Trophoblast cell (in vitro differentiated cells and primary cell): ENCODE measurements at regions not wholly inside any gene's neighbourhood (a gene's known extent, or its start where the extent isn't known, plus 50 kb on each side); places are given as distances from the start of the nearest gene placed in this dataset.

ENCODE experiments used
- DNase-seq, 2 donors: peaks; one replicate each; pipeline ENCODE4 v3.0.0-alpha.2; 2016
- H2AFZ ChIP-seq: 2 replicates; pipeline ENCODE4 v1.6.1; 2013; ENCODE audit warnings: low read length, moderate library complexity, mild to moderate bottlenecking; ENCODE audit not compliant: insufficient read depth, poor library complexity
- H2AK5ac ChIP-seq: 2 replicates; pipeline ENCODE4 v1.6.1; 2013; ENCODE audit warnings: mild to moderate bottlenecking, low read length
- H2BK120ac ChIP-seq: 2 replicates; pipeline ENCODE4 v1.6.1; 2013; ENCODE audit warnings: low read length, mild to moderate bottlenecking, moderate library complexity; ENCODE audit not compliant: insufficient read depth, poor library complexity
- H2BK12ac ChIP-seq: 2 replicates; pipeline ENCODE4 v1.6.1; 2013; ENCODE audit warnings: mild to moderate bottlenecking, low read length, moderate library complexity
- H2BK5ac ChIP-seq: 2 replicates; pipeline ENCODE4 v1.6.1; 2013; ENCODE audit warnings: low read length, low read depth, moderate library complexity, mild to moderate bottlenecking; ENCODE audit not compliant: poor library complexity
- H3K14ac ChIP-seq: 2 replicates; pipeline ENCODE4 v1.6.1; 2013; ENCODE audit warnings: mild to moderate bottlenecking, low read length
- H3K18ac ChIP-seq: 2 replicates; pipeline ENCODE4 v1.6.1; 2013; ENCODE audit warnings: mild to moderate bottlenecking, low read length
- H3K23ac ChIP-seq: 2 replicates; pipeline ENCODE4 v1.6.1; 2013; ENCODE audit warnings: low read length
- H3K27ac ChIP-seq: 2 replicates; pipeline ENCODE4 v1.5.1; 2013; ENCODE audit warnings: low read depth, mild to moderate bottlenecking, inconsistent platforms, low read length, moderate library complexity
- H3K27me3 ChIP-seq: 2 replicates; pipeline ENCODE4 v1.6.1; 2013; ENCODE audit warnings: inconsistent platforms, mild to moderate bottlenecking, low read length, moderate library complexity; ENCODE audit not compliant: insufficient read depth
- H3K36me3 ChIP-seq, 2 experiments: 1 replicate in 1 of 2; 2 replicates in 1 of 2; pipeline ENCODE4 v1.6.1; 2013; ENCODE audit warnings: low read length in 2 of 2, mild to moderate bottlenecking in 2 of 2, moderate library complexity in 1 of 2; ENCODE audit not compliant: insufficient read depth in 2 of 2, control insufficient read depth in 1 of 2
- H3K4ac ChIP-seq: 2 replicates; pipeline ENCODE4 v1.6.1; 2013; ENCODE audit warnings: low read depth, mild to moderate bottlenecking, low read length, moderate library complexity
- H3K4me1 ChIP-seq, 2 experiments: 1 replicate in 1 of 2; 2 replicates in 1 of 2; pipeline ENCODE4 v1.6.1; 2013; ENCODE audit warnings: low read length in 2 of 2, mild to moderate bottlenecking in 2 of 2, moderate library complexity in 1 of 2; ENCODE audit not compliant: insufficient read depth in 2 of 2, control insufficient read depth in 1 of 2
- H3K4me2 ChIP-seq: 2 replicates; pipeline ENCODE4 v1.6.1; 2013; ENCODE audit warnings: inconsistent platforms, mild to moderate bottlenecking, low read length, moderate library complexity
- H3K4me3 ChIP-seq: 2 replicates; pipeline ENCODE4 v1.5.1; 2013; ENCODE audit warnings: mild to moderate bottlenecking, low read depth, low read length, inconsistent platforms
- H3K79me1 ChIP-seq: one replicate; pipeline ENCODE4 v1.6.1; 2013; ENCODE audit warnings: low read length
- H3K79me2 ChIP-seq: 2 replicates; pipeline ENCODE4 v1.6.1; 2013; ENCODE audit warnings: low read length, mild to moderate bottlenecking; ENCODE audit not compliant: control insufficient read depth, insufficient read depth, poor library complexity
- H3K9ac ChIP-seq: 2 replicates; pipeline ENCODE4 v1.6.1; 2013; ENCODE audit warnings: mild to moderate bottlenecking, low read length
- H3K9me3 ChIP-seq: 2 replicates; pipeline ENCODE4 v1.6.1; 2013; ENCODE audit warnings: low read depth, mild to moderate bottlenecking, control low read depth, inconsistent platforms, low read length; ENCODE audit not compliant: insufficient read depth
- H4K12ac ChIP-seq: 2 replicates; pipeline ENCODE4 v1.6.1; 2013; ENCODE audit warnings: low read depth, mild to moderate bottlenecking, low read length, moderate library complexity
- H4K8ac ChIP-seq: 2 replicates; pipeline ENCODE4 v1.6.1; 2013; ENCODE audit warnings: low read depth, mild to moderate bottlenecking, low read length, moderate library complexity
- H4K91ac ChIP-seq: one replicate; pipeline ENCODE4 v1.6.1; 2013; ENCODE audit warnings: low read depth, mild to moderate bottlenecking, low read length, moderate library complexity
- WGBS: extraction: QIAGEN DNeasy Blood & Tissue Kit; methylation state at CpG from one replicate; pipeline ENCODE4 v1.1.7; 2013; ENCODE audit warnings: missing lambda C conversion rate; ENCODE audit not compliant: insufficient read length, insufficient coverage; ENCODE audit errors: extremely low coverage; 5-methylcytosine and 5-hydroxymethylcytosine counted together

DNA sequence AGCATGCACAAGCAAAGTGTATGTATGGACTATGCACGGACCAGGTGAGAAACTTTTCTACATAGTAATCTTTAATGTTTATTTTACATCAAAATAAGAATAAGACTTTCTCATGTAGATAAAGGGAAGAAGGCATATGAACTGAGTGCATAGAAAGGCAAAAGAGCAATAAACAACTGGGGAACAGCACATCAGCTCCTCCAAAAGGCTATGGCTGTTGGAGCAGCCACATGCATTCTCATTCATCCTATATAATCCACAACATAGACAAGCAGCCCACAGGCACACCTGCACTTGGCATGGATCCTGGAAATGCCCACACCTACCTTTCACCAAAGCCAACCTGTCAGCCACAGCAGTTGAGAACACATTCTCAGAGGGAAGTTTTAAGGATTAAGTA, 586.9 kb upstream of the INTU start:
- H3K9ac ChIP-seq: no peak overlapping the region
- no peaks in the 10 kb centered on the region for H3K9me3 ChIP-seq
- H3K27ac ChIP-seq: no peak overlapping the region
- no peak overlapping the region for H4K12ac ChIP-seq
- H4K8ac ChIP-seq: no peak overlapping the region
- H2BK12ac ChIP-seq: no peak overlapping the region
- no peaks in the 10 kb centered on the region for H3K4me1 ChIP-seq
- no peak overlapping the region for H2AK5ac ChIP-seq
- no peaks in the 10 kb centered on the region for H3K79me1 ChIP-seq
- no peak overlapping the region for H3K4me2 ChIP-seq
- H3K27me3 ChIP-seq: no peaks in the 10 kb centered on the region
- no peaks in the 10 kb centered on the region for H3K36me3 ChIP-seq
- H4K91ac ChIP-seq: no peak overlapping the region
- no peaks in the 10 kb centered on the region for H3K79me2 ChIP-seq
- DNase-seq: no peak
- no peak overlapping the region for H3K4me3 ChIP-seq
- H3K4ac ChIP-seq: no peak overlapping the region
- no peak overlapping the region for H3K18ac ChIP-seq
- no peak overlapping the region for H3K23ac ChIP-seq
- no peak overlapping the region for H2BK120ac ChIP-seq
- WGBS: no CpG with 5 or more reads among the region's 1 CpG
- H2AFZ ChIP-seq: no peak overlapping the region
- H2BK5ac ChIP-seq: no peak overlapping the region
- H3K14ac ChIP-seq: no peak overlapping the region

DNA sequence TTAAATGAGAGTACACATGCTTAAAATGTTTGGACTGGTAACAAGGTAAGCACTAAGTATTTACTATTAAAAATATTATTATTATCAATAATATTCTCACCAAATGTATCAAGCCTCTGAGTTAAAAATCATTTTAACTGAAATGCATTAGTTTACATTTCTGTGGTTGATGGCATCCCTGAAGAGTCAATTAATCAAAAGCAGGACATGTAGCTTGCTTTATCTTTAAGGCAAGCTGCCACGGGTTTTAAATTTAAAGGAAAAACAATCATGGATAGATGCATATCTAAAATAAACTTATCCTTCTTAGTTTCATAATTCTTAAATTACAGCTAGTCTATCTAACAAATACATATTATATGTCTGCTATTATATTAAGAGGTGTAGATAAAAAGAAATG, 584.8 kb upstream of the INTU start:
- Histone ChIP-seq H2BK12ac (no peak overlapping the region), H3K79me2 (no peaks in the 10 kb centered on the region), H3K4ac (no peak overlapping the region), H3K9ac (no peak overlapping the region), H2BK120ac (no peak overlapping the region), H4K12ac (no peak overlapping the region), H4K8ac (no peak overlapping the region), H2BK5ac (no peak overlapping the region), H3K27me3 (no peaks in the 10 kb centered on the region), H3K27ac (no peak overlapping the region), H3K4me3 (no peak overlapping the region), H3K4me2 (no peak overlapping the region), H3K23ac (no peak overlapping the region), H3K14ac (no peak overlapping the region), H2AFZ (no peak overlapping the region), H4K91ac (no peak overlapping the region), H3K9me3 (no peaks in the 10 kb centered on the region), H3K36me3 (no peaks in the 10 kb centered on the region), H2AK5ac (no peak overlapping the region), H3K18ac (no peak overlapping the region), H3K4me1 (no peaks in the 10 kb centered on the region), H3K79me1 (no peaks in the 10 kb centered on the region)
- no peak for DNase-seq
- WGBS: no CpG with 5 or more reads among the region's 1 CpG

DNA sequence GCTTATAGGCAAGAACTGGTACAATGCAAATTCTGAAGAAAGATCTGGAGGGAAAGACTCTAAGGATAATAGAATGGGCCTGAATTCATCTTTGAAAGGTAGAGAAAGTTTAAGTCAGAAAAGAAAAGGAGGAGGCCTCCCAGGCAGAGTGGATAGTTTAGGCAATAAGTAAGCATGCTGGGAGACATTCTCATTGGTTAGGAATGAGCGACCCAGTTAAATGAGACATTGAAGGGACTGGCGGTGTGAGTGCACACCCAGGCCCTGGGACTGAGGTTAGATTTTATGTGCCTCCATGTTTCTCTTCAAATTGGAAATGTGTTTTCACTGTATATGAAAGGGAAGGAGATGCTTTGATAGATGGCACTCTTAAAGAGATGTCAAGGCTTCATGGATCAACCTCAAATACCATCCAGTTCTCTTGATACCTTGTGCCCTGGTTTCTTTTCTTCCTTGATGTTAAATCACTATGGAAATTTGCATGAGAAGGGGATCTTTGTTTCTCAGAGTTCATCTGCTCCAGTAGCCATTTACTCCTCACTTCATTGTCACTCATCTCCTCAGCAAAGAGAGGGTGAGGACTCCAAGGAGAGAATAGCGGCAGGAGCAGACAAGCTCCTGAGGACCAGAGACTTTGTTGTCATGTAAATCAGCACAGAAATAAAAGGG, 584.2 kb upstream of the INTU start:
- H3K4ac ChIP-seq: no peak overlapping the region
- H2AK5ac ChIP-seq: no peak overlapping the region
- H3K14ac ChIP-seq: no peak overlapping the region
- H2BK120ac ChIP-seq: no peak overlapping the region
- no peak overlapping the region for H3K18ac ChIP-seq
- no peaks in the 10 kb centered on the region for H3K79me2 ChIP-seq
- H2BK5ac ChIP-seq: no peak overlapping the region
- no peak overlapping the region for H3K9ac ChIP-seq
- no peak overlapping the region for H2BK12ac ChIP-seq
- H3K4me1 ChIP-seq: no peaks in the 10 kb centered on the region
- no peak overlapping the region for H3K23ac ChIP-seq
- no peak overlapping the region for H3K4me2 ChIP-seq
- no peaks in the 10 kb centered on the region for H3K36me3 ChIP-seq
- H3K27me3 ChIP-seq: no peaks in the 10 kb centered on the region
- H2AFZ ChIP-seq: no peak overlapping the region
- DNase-seq: no peak
- no peak overlapping the region for H3K27ac ChIP-seq
- no peaks in the 10 kb centered on the region for H3K9me3 ChIP-seq
- H3K79me1 ChIP-seq: no peaks in the 10 kb centered on the region
- no peak overlapping the region for H4K91ac ChIP-seq
- no peak overlapping the region for H4K12ac ChIP-seq
- H3K4me3 ChIP-seq: no peak overlapping the region
- no peak overlapping the region for H4K8ac ChIP-seq
- no CpG with 5 or more reads among the region's 3 CpGs for WGBS

DNA sequence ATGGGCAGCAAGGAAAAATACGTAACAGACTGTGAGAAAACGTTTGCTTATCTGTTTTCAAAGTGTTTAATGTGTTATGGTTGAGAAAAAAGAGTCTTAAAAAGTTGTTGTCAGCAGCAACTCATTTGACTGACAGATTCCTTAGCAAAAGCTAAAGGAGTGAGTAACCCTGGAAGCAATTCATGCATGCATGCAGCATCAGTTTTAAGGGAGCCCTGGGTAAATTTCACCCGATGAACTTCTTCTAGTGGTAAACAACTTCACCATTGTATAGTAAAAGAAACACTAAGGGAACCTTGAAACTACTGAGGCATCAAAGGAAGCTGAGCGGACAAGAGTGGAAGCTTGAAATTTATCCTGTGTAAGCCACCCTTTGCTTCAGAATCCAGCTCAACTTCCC, 583.2 kb upstream of the INTU start:
- Histone ChIP-seq H2AFZ (no peak overlapping the region), H2BK5ac (no peak overlapping the region), H4K91ac (no peak overlapping the region), H3K79me1 (no peaks in the 10 kb centered on the region), H3K18ac (no peak overlapping the region), H3K79me2 (no peaks in the 10 kb centered on the region), H3K4ac (no peak overlapping the region), H4K8ac (no peak overlapping the region), H3K27ac (no peak overlapping the region), H3K14ac (no peak overlapping the region), H2AK5ac (no peak overlapping the region), H3K23ac (no peak overlapping the region), H4K12ac (no peak overlapping the region), H3K9me3 (no peaks in the 10 kb centered on the region), H3K9ac (no peak overlapping the region), H3K4me2 (no peak overlapping the region), H3K36me3 (no peaks in the 10 kb centered on the region), H3K4me1 (no peaks in the 10 kb centered on the region), H2BK12ac (no peak overlapping the region), H2BK120ac (no peak overlapping the region), H3K4me3 (no peak overlapping the region), H3K27me3 (no peaks in the 10 kb centered on the region)
- WGBS: no CpG with 5 or more reads among the region's 4 CpGs
- DNase-seq: no peak
